Activated T-helper 2 cell treated with anti-CD3 and anti-CD28 coated beads, Interferon-gamma antibody, Interleukin-2, Interleukin-4, amounts not matched to agents 10 μg/mL and 5 μg/mL and 100 μg/mL, durations not matched to agents 14 hours and 24 hours and 36 hours (primary cell): ENCODE measurements at regions not wholly inside any gene's neighbourhood (a gene's known extent, or its start where the extent isn't known, plus 50 kb on each side); places are given as distances from the start of the nearest gene placed in this dataset.

ENCODE experiments used
- DNase-seq: peaks from one replicate; pipeline ENCODE4 v3.0.0; 2021; ENCODE audit warnings: low spot score
- H3K27ac Mint-ChIP-seq: one replicate; pipeline ENCODE4 v1.8.0; 2021; ENCODE audit warnings: mixed read lengths
- H3K27me3 Mint-ChIP-seq: one replicate; pipeline ENCODE4 v1.8.0; 2021; ENCODE audit warnings: low read depth, mixed read lengths
- H3K36me3 Mint-ChIP-seq: one replicate; pipeline ENCODE4 v1.8.0; 2021; ENCODE audit warnings: low read depth, mixed read lengths
- H3K4me1 Mint-ChIP-seq: one replicate; pipeline ENCODE4 v1.8.0; 2021; ENCODE audit warnings: low read depth, mixed read lengths
- H3K4me3 Mint-ChIP-seq: one replicate; pipeline ENCODE4 v1.8.0; 2021; ENCODE audit warnings: low read depth, mild to moderate bottlenecking, moderate library complexity, mixed read lengths
- H3K9me3 Mint-ChIP-seq: one replicate; pipeline ENCODE4 v1.8.0; 2021; ENCODE audit warnings: mixed read lengths
- intact Hi-C: fragments of 100-400 bp; cut with micrococcal nuclease; formaldehyde crosslinking; loops from one replicate; pipeline ENCODE4 v1.15.1; 2023

- Mint-ChIP-seq H3K9me3 (peaks cover 2% of the 10 kb centered on the region), H3K27me3 (peaks cover 31% of the 10 kb centered on the region), H3K27ac (no peak overlapping the region), H3K4me3 (no peak overlapping the region), H3K4me1 (peaks cover 40% of the 10 kb centered on the region), H3K36me3 (peaks cover 1% of the 10 kb centered on the region)
- DNase-seq: no peak
- intact Hi-C loops: no loop called here
Observed at GRCh38 chr6:157768304-157768703, 54.7 kb upstream of the SNX9 start.

- intact Hi-C loops: no loop called here
- Mint-ChIP-seq H3K27me3 (peaks cover 38% of the 10 kb centered on the region), H3K4me3 (no peak overlapping the region), H3K36me3 (peaks cover 8% of the 10 kb centered on the region), H3K9me3 (peaks cover 9% of the 10 kb centered on the region), H3K27ac (peak overlapping the region; percentile 11), H3K4me1 (peaks cover 38% of the 10 kb centered on the region)
- no peak for DNase-seq
Observed at GRCh38 chr6:157768863-157769551, 54.0 kb upstream of the SNX9 start.

GRCh38 chr6:157769776-157770426 is 53.1 kb upstream of the SNX9 start:
- no peak for DNase-seq
- Mint-ChIP-seq H3K27me3 (peaks cover 40% of the 10 kb centered on the region), H3K4me1 (peaks cover 29% of the 10 kb centered on the region), H3K27ac (no peak overlapping the region), H3K36me3 (peaks cover 9% of the 10 kb centered on the region), H3K9me3 (peaks cover 11% of the 10 kb centered on the region), H3K4me3 (no peak overlapping the region)
- intact Hi-C loops: no loop called here

GRCh38 chr6:157770946-157771345 is 52.1 kb upstream of the SNX9 start:
- peaks cover 25% of the 10 kb centered on the region for H3K4me1 Mint-ChIP-seq
- peaks cover 43% of the 10 kb centered on the region for H3K27me3 Mint-ChIP-seq
- DNase-seq: no peak
- H3K27ac Mint-ChIP-seq: no peak overlapping the region
- intact Hi-C loops: no loop called here
- H3K36me3 Mint-ChIP-seq: peaks cover 9% of the 10 kb centered on the region
- H3K9me3 Mint-ChIP-seq: peaks cover 11% of the 10 kb centered on the region
- H3K4me3 Mint-ChIP-seq: no peak overlapping the region

GRCh38 chr6:157772820-157773219 is 50.2 kb upstream of the SNX9 start:
- Mint-ChIP-seq H3K9me3 (peaks cover 11% of the 10 kb centered on the region), H3K36me3 (peaks cover 9% of the 10 kb centered on the region), H3K27ac (no peak overlapping the region), H3K4me3 (no peak overlapping the region), H3K27me3 (peaks cover 42% of the 10 kb centered on the region), H3K4me1 (peaks cover 18% of the 10 kb centered on the region)
- no peak for DNase-seq
- intact Hi-C loops: no loop called here
